Bronchial epithelial cell (primary cell): ENCODE measurements at regions not wholly inside any gene's neighbourhood (a gene's known extent, or its start where the extent isn't known, plus 50 kb on each side); places are given as distances from the start of the nearest gene placed in this dataset.

Source experiments
- DNase-seq: peaks from one replicate; pipeline ENCODE4 v3.0.0-alpha.2; 2010; ENCODE audit warnings: low read depth
- FAIRE-seq: peaks from 2 replicates; lab custom pipeline; 2011; peaks lifted over from hg19 to GRCh38; lab: Jason Lieb, UNC
- H3K27me3 ChIP-seq: 2 replicates; pipeline ENCODE4 v1.5.1; 2011; ENCODE audit warnings: low read length; ENCODE audit not compliant: control insufficient read depth, insufficient read depth
- H3K36me3 ChIP-seq: 2 replicates; pipeline ENCODE4 v1.5.1; 2011; ENCODE audit warnings: low read length; ENCODE audit not compliant: control insufficient read depth, insufficient read depth
- H3K4me3 ChIP-seq: 2 replicates; pipeline ENCODE4 v1.5.1; 2011; ENCODE audit warnings: mild to moderate bottlenecking, low read depth, low read length, control low read depth
- TF ChIP-seq, protein P1 (sequence below): IDR thresholded peaks from 2 replicates; pipeline ENCODE4 v1.5.1; 2011; ENCODE audit warnings: mild to moderate bottlenecking, moderate library complexity, low read length, control low read depth, inconsistent platforms; ENCODE audit not compliant: insufficient read depth, severe bottlenecking

DNA sequence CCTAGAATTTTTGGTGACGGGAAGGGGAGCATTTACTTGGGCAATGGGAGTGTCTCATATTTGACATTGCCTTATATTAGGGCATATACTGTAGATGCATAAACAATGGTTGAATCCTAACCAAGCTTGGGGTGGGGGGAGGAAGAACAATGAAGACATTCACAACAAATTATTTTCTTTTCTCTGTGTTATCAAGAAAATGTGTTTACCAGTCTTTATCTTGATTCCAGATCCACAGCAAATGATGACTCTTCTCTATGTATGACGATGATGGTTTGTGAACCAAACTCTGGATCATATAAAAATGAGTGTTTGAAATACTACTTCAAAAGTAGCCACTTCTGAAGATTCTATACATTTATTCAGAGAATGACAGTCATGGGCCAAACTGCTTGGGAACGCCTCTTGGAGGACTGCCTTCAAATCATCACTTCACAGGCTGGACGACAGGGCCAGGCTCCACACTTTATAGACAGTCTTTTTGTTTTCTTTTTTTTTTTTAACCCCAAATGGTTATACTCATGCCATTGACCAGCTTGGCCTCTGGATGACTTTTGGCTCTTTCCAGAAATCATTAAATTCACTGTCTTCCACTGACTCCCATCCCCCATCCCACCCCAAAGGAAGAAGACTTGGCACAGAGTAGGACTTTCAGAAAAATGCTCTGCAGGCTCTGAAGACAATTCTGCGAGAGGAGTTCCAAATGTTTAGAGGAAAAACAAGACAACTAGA, 123.8 kb upstream of the LIFR start:
- FAIRE-seq (no peak), DNase-seq (no peak)
- TF ChIP-seq, protein P1, sequence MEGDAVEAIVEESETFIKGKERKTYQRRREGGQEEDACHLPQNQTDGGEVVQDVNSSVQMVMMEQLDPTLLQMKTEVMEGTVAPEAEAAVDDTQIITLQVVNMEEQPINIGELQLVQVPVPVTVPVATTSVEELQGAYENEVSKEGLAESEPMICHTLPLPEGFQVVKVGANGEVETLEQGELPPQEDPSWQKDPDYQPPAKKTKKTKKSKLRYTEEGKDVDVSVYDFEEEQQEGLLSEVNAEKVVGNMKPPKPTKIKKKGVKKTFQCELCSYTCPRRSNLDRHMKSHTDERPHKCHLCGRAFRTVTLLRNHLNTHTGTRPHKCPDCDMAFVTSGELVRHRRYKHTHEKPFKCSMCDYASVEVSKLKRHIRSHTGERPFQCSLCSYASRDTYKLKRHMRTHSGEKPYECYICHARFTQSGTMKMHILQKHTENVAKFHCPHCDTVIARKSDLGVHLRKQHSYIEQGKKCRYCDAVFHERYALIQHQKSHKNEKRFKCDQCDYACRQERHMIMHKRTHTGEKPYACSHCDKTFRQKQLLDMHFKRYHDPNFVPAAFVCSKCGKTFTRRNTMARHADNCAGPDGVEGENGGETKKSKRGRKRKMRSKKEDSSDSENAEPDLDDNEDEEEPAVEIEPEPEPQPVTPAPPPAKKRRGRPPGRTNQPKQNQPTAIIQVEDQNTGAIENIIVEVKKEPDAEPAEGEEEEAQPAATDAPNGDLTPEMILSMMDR, result no peak

DNA sequence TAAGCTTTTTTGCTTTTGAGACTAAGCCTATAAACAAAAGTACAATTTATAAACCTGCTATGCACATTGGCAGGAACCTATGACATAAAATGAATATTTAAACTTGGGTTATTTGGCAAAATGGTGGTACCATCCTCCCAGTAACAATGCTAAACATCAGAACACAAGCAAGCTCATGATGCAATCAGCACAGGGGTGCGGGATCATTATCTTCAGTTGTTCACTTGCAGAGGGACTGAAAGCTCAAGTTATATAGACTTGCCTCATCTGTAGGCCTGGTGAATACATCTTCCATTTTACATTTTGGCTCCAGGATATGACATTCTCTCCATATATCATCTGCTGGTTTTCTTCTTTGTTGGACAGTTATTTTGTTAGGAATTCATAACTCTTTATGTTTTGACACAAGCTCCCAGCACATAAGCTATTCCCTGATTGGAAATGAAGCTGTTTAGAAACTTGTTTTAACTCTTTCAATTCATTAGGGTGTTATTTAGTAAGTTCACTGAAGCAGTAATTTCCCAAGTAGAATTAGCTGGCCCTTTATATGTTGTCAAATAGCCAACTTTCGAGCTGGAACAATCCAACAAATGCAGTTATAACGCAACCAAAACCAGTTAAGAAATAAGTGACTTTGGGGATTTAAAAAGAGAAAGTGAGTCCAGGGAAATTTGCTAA, 124.7 kb upstream of the LIFR start:
- FAIRE-seq, result no peak
- Histone ChIP-seq H3K27me3 (peaks cover 1% of the 10 kb centered on the region), H3K4me3 (no peak overlapping the region), H3K36me3 (no peaks in the 10 kb centered on the region)
- TF ChIP-seq, protein P1, result no peak
- DNase-seq, result no peak

More for the DNA sequence above, 123.8 kb upstream of the LIFR start:
- Histone ChIP-seq H3K27me3 (peaks cover 1% of the 10 kb centered on the region), H3K4me3 (no peak overlapping the region), H3K36me3 (no peaks in the 10 kb centered on the region)

DNA sequence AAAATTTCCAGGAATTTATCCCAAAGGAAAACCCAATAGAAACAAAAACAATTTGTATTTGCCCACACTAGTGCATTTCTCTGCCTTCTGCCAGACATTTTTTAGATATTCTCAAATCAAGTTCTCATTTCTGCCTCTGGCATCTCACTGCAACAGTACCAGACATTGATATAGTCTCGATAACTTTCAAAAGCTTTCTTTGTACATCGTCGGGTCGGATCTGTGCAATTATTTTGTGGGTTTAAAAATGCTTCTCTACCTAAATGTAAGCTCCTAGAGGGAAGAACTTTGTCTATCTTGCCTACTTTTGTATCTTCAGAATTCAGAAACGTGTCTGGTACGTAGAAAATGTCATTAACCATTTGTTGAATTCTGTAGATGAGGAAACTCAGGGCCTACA, 125.5 kb upstream of the LIFR start:
- FAIRE-seq (no peak), DNase-seq (no peak)
- TF ChIP-seq, protein P1, result no peak
- no peak overlapping the region for H3K4me3 ChIP-seq
- H3K36me3 ChIP-seq, result no peaks in the 10 kb centered on the region
- H3K27me3 ChIP-seq, result peaks cover 1% of the 10 kb centered on the region

DNA sequence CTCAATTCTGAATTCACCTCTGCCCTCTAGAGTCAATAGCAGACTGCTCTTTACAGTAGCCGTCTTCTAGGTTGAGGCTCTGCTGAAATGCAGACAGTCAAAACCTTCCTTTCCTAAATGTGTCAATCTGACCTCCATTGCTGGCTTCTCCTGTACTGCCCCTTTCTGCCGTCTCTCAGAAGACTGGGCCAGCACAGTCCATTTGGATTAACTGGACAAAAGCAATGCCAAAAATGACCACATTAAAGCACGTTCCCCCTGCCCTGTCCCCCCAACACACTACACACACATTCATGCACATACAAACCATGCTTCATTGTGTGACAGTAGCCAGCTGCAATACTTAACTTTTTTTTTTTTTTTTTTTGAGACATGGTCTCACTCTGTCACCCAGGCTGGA, 130.2 kb upstream of the LIFR start:
- no peak overlapping the region for H3K4me3 ChIP-seq
- FAIRE-seq (no peak), DNase-seq (no peak)
- TF ChIP-seq, protein P1, result no peak
- no peaks in the 10 kb centered on the region for H3K36me3 ChIP-seq
- H3K27me3 ChIP-seq, result no peaks in the 10 kb centered on the region

DNA sequence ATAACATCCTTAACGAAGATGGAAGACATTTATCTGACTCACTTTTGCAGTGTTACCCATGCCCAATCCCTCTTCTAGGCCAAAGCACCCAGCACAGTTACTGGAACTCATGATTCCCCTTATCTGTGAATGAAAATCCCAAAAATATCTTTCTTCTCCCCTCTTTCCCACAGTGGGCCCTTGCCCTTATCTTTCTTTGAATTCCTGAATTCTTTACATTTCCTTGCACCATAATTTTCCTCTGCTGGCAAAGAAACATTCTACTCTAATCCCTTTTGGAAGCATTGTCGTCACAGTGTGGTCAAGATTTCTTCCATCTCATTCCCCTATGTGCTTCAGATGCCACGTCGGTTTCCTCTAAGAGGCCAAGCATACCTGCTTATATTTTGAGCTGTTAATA, 135.9 kb upstream of the LIFR start:
- no peak overlapping the region for H3K4me3 ChIP-seq
- DNase-seq, result no peak
- no peak for FAIRE-seq
- TF ChIP-seq, protein P1, result no peak
- no peaks in the 10 kb centered on the region for H3K27me3 ChIP-seq
- H3K36me3 ChIP-seq, result no peaks in the 10 kb centered on the region
